ENCODE measurements at regions not wholly inside any gene's neighbourhood (a gene's known extent, or its start where the extent isn't known, plus 50 kb on each side); places are given as distances from the start of the nearest gene placed in this dataset.

DNA sequence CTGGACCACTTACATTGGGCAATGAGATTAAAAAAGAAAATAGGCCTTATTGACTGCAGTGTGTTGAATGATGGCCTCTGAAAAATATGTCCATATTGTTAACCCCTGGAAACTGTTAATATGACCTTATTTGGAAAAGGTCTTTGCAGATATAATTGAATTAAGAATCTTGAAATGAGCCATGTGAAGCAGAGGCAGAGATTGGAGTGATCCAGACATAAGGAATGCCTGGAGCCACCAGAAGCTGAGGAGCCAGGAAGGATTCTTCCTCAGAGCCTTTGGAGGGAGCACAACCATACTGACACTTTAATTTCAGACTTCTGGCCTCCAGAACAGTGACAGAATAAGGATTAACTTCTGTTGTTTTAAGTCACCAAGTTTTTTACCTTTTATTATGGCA is 510.4 kb upstream of the AGTR1 start:
- CTCF ChIA-PET = no interaction called here

More for the DNA sequence above, 510.4 kb upstream of the AGTR1 start:
- POLR2A ChIA-PET (ENCODE audit: unreplicated experiment) = no interaction called here
- Histone ChIP-seq H4K20me1 (ENCODE audit: insufficient read depth, low read length) (no peaks in the 10 kb centered on the region), H3K4me2 (ENCODE audit: low read depth, low read length) (no peak overlapping the region), H3K9me3 (ENCODE audit: control insufficient read depth, insufficient read depth, low read length) (no peaks in the 10 kb centered on the region), H4K5ac (ENCODE audit: low read depth, low read length) (no peak overlapping the region), H2AK9ac (replicated peaks; ENCODE audit: low read depth, low read length, poor library complexity) (no peak overlapping the region), H3K4me3 (ENCODE audit: insufficient read depth, low read depth, low read length) (no peak overlapping the region), H3K9ac (ENCODE audit: low read depth, low read length) (no peak overlapping the region), H2BK120ac (ENCODE audit: low read depth, low read length) (no peak overlapping the region), H2AFZ (replicated peaks; ENCODE audit: low read length, poor library complexity) (no peak overlapping the region), H3K14ac (replicated peaks; ENCODE audit: low read depth, low read length) (no peak overlapping the region), H3K9me1 (ENCODE audit: insufficient read depth, low read length) (no peaks in the 10 kb centered on the region), H3K79me1 (ENCODE audit: low read depth in 1 of 2, low read length in 2 of 2) (no peaks in the 10 kb centered on the region), H3K56ac (ENCODE audit: extremely low read depth, insufficient read depth, low read length) (no peak overlapping the region), H3K4ac (ENCODE audit: low read depth, low read length) (no peak overlapping the region), H3K18ac (ENCODE audit: low read depth, low read length) (no peak overlapping the region), H3K27me3 (ENCODE audit: control insufficient read depth, insufficient read depth, low read length) (no peaks in the 10 kb centered on the region), H3K23ac (ENCODE audit: low read depth, low read length) (no peak overlapping the region), H2BK5ac (ENCODE audit: low read depth, low read length, poor library complexity, severe bottlenecking) (no peak overlapping the region), H2BK15ac (ENCODE audit: low read depth, low read length) (no peak overlapping the region), H2AK5ac (ENCODE audit: low read depth, low read length) (no peak overlapping the region), H4K91ac (ENCODE audit: insufficient read depth, low read depth, low read length) (no peak overlapping the region), H2BK20ac (ENCODE audit: low read depth, low read length) (no peak overlapping the region), H4K8ac (ENCODE audit: low read depth in 2 of 2, low read length in 2 of 2) (no peak overlapping the region), H3K36me3 (ENCODE audit: control insufficient read depth, insufficient read depth, low read length) (no peaks in the 10 kb centered on the region), H3K27ac (ENCODE audit: insufficient read depth, low read length) (no peak overlapping the region), H3K4me1 (ENCODE audit: control insufficient read depth, insufficient read depth, low read length) (no peaks in the 10 kb centered on the region)
- intact Hi-C loops (cut with micrococcal nuclease) (no loop called here), in situ Hi-C loops (cut with MboI; ENCODE audit: low sequenced_read_pairs) (no loop called here), dilution Hi-C loops (cut with HindIII; ENCODE audit: low sequenced_read_pairs, unreplicated experiment) (no loop called here)
- ATAC-seq (ENCODE audit: low read depth) = no peak
- no peak for TF ChIP-seq RCOR1 (IDR thresholded peaks at IDR 0.05; ENCODE audit: insufficient replicate concordance, low read length)
- TF ChIP-seq NFE2L2 (IDR thresholded peaks at IDR 0.05; ENCODE audit: low read depth, low read length) = no peak
- TF ChIP-seq POLR2A (IDR thresholded peaks at IDR 0.05; ENCODE audit: low read depth, low read length) = no peak
- TF ChIP-seq ELK1 (IDR thresholded peaks at IDR 0.05; ENCODE audit: borderline replicate concordance, low read depth, low read length) = no peak
- no peak for TF ChIP-seq CHD1 (IDR thresholded peaks at IDR 0.05; ENCODE audit: low read depth, low read length)
- TF ChIP-seq SMC3 (IDR thresholded peaks at IDR 0.05; ENCODE audit: low read depth, low read length) = no peak
- no peak for TF ChIP-seq MAZ (IDR thresholded peaks at IDR 0.05; ENCODE audit: borderline replicate concordance, low read depth, low read length)
- TF ChIP-seq, protein P1, sequence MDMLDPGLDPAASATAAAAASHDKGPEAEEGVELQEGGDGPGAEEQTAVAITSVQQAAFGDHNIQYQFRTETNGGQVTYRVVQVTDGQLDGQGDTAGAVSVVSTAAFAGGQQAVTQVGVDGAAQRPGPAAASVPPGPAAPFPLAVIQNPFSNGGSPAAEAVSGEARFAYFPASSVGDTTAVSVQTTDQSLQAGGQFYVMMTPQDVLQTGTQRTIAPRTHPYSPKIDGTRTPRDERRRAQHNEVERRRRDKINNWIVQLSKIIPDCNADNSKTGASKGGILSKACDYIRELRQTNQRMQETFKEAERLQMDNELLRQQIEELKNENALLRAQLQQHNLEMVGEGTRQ (IDR thresholded peaks at IDR 0.05; ENCODE audit: low read depth, low read length) = no peak
- TF ChIP-seq MXI1 (IDR thresholded peaks at IDR 0.05; ENCODE audit: borderline replicate concordance, low read depth, low read length) = no peak
- TF ChIP-seq CEBPB (IDR thresholded peaks at IDR 0.05; ENCODE audit: low read depth, low read length) = no peak
- no peak for TF ChIP-seq RAD21 (IDR thresholded peaks at IDR 0.05; ENCODE audit: low read length)
- no peak for TF ChIP-seq RFX5 (IDR thresholded peaks at IDR 0.05; ENCODE audit: low read depth, low read length)
- no peak for TF ChIP-seq CTCF (conservative IDR thresholded peaks at IDR 0.05; ENCODE audit: low read depth, low read length)
- no peak for TF ChIP-seq MAFK (IDR thresholded peaks at IDR 0.05; ENCODE audit: low read depth, low read length)
- no peak for TF ChIP-seq BHLHE40 (IDR thresholded peaks at IDR 0.05; ENCODE audit: low read depth, low read length)
- no peak for TF ChIP-seq FOS (IDR thresholded peaks at IDR 0.05; ENCODE audit: low read depth, low read length)
- no TSS peak for BruUV-seq (replicated peaks)
- DNase-seq = no peak

Data from IMR-90 (cell line).